HG02588 (cell line): ENCODE measurements at regions not wholly inside any gene's neighbourhood (a gene's known extent, or its start where the extent isn't known, plus 50 kb on each side); places are given as distances from the start of the nearest gene placed in this dataset.
A peak's percentile ranks its signal among the peaks of the same experiment; 100 is the strongest.
"Not testable (repeated sequence)": the region's sequence is repeated elsewhere in the genome, so short reads cannot be mapped to it uniquely, and the experiment has no call there.

Source experiments
- ATAC-seq: cut with Tn5 transposase; IDR thresholded peaks from one replicate; pipeline ENCODE4 v1.9.1; 2021; ENCODE audit warnings: mild to moderate bottlenecking, moderate library complexity; ENCODE audit not compliant: unreplicated experiment

- ATAC-seq: not testable (repeated sequence)
Measured at GRCh38 chr9:97182532-97182931, 124.9 kb upstream of the CCDC180 start.

- no peak for ATAC-seq
Measured at GRCh38 chr9:97179616-97180015, 127.8 kb upstream of the CCDC180 start.

GRCh38 chr9:97176206-97176605 is 131.3 kb upstream of the CCDC180 start:
- no peak for ATAC-seq

- ATAC-seq: peak; percentile 69
Measured at GRCh38 chr9:97168174-97168573, 129.2 kb upstream of the CTSV start.

GRCh38 chr9:97166496-97167138 is 127.7 kb upstream of the CTSV start:
- ATAC-seq: not testable (repeated sequence)

GRCh38 chr9:97160255-97160654 is 121.3 kb upstream of the CTSV start:
- no peak for ATAC-seq

GRCh38 chr9:97158722-97159121 is 119.8 kb upstream of the CTSV start:
- not testable (repeated sequence) for ATAC-seq

- not testable (repeated sequence) for ATAC-seq
Measured at GRCh38 chr9:97155441-97155840, 116.5 kb upstream of the CTSV start.

- ATAC-seq: no peak
Measured at GRCh38 chr9:97153967-97154366, 115.0 kb upstream of the CTSV start.

GRCh38 chr9:97153160-97153559 is 114.2 kb upstream of the CTSV start:
- ATAC-seq: not testable (repeated sequence)

- not testable (repeated sequence) for ATAC-seq
Measured at GRCh38 chr9:97150471-97150870, 111.5 kb upstream of the CTSV start.

- not testable (repeated sequence) for ATAC-seq
Measured at GRCh38 chr9:97148428-97148827, 109.5 kb upstream of the CTSV start.

- ATAC-seq: not testable (repeated sequence)
Measured at GRCh38 chr9:97145680-97146079, 106.7 kb upstream of the CTSV start.

- ATAC-seq: no peak
Measured at GRCh38 chr9:97140566-97140965, 101.6 kb upstream of the CTSV start.

- ATAC-seq: no peak
Measured at GRCh38 chr9:97136421-97136820, 97.5 kb upstream of the CTSV start.

GRCh38 chr9:97133966-97134365 is 95.0 kb upstream of the CTSV start:
- not testable (repeated sequence) for ATAC-seq

GRCh38 chr9:97132865-97133264 is 93.9 kb upstream of the CTSV start:
- no peak for ATAC-seq

- ATAC-seq: not testable (repeated sequence)
Measured at GRCh38 chr9:97130864-97131263, 91.9 kb upstream of the CTSV start.

GRCh38 chr9:97130387-97130786 is 91.4 kb upstream of the CTSV start:
- ATAC-seq: not testable (repeated sequence)

GRCh38 chr9:97128919-97129318 is 90.0 kb upstream of the CTSV start:
- no peak for ATAC-seq

GRCh38 chr9:97124256-97124655 is 85.3 kb upstream of the CTSV start:
- no peak for ATAC-seq

GRCh38 chr9:97110696-97111095 is 71.8 kb upstream of the CTSV start:
- ATAC-seq: no peak

- no peak for ATAC-seq
Measured at GRCh38 chr9:97109194-97109811, 70.4 kb upstream of the CTSV start.
